ENCODE measurements at regions not wholly inside any gene's neighbourhood (a gene's known extent, or its start where the extent isn't known, plus 50 kb on each side); places are given as distances from the start of the nearest gene placed in this dataset.

GRCh38 chr4:123476089-123476488, 79.5 kb downstream of the SPRY1 start:
- H3K4me3 ChIP-seq (ENCODE audit: low read depth, low read length): no peak overlapping the region
- H3K27me3 ChIP-seq (ENCODE audit: insufficient read depth, low read length): no peaks in the 10 kb centered on the region
- no peaks in the 10 kb centered on the region for H3K4me1 ChIP-seq (ENCODE audit: control insufficient read depth, insufficient read depth, low read length, unreplicated experiment)
- no peaks in the 10 kb centered on the region for H3K36me3 ChIP-seq (ENCODE audit: insufficient read depth, low read length)
- H2AFZ ChIP-seq (ENCODE audit: low read length, unreplicated experiment): no peak overlapping the region
- no peaks in the 10 kb centered on the region for H3K79me2 ChIP-seq (ENCODE audit: control insufficient read depth, insufficient read depth, low read length, unreplicated experiment)
- no peak overlapping the region for H3K27ac ChIP-seq (ENCODE audit: low read depth, low read length)

- H3K27ac ChIP-seq (ENCODE audit: low read depth, low read length): no peak overlapping the region
- no peak overlapping the region for H3K4me3 ChIP-seq (ENCODE audit: low read depth, low read length)
- H3K27me3 ChIP-seq (ENCODE audit: insufficient read depth, low read length): no peaks in the 10 kb centered on the region
- H3K79me2 ChIP-seq (ENCODE audit: control insufficient read depth, insufficient read depth, low read length, unreplicated experiment): no peaks in the 10 kb centered on the region
- no peak overlapping the region for H2AFZ ChIP-seq (ENCODE audit: low read length, unreplicated experiment)
- no peaks in the 10 kb centered on the region for H3K4me1 ChIP-seq (ENCODE audit: control insufficient read depth, insufficient read depth, low read length, unreplicated experiment)
- no peaks in the 10 kb centered on the region for H3K36me3 ChIP-seq (ENCODE audit: insufficient read depth, low read length)
Observed at GRCh38 chr4:123477711-123478209, 81.2 kb downstream of the SPRY1 start.

- Histone ChIP-seq H3K36me3 (ENCODE audit: insufficient read depth, low read length) (no peaks in the 10 kb centered on the region), H3K4me1 (ENCODE audit: control insufficient read depth, insufficient read depth, low read length, unreplicated experiment) (no peaks in the 10 kb centered on the region), H2AFZ (ENCODE audit: low read length, unreplicated experiment) (no peak overlapping the region), H3K27me3 (ENCODE audit: insufficient read depth, low read length) (no peaks in the 10 kb centered on the region), H3K79me2 (ENCODE audit: control insufficient read depth, insufficient read depth, low read length, unreplicated experiment) (no peaks in the 10 kb centered on the region), H3K27ac (ENCODE audit: low read depth, low read length) (no peak overlapping the region), H3K4me3 (ENCODE audit: low read depth, low read length) (no peak overlapping the region)
Observed at GRCh38 chr4:123478859-123479345, 82.3 kb downstream of the SPRY1 start.

- H3K4me1 ChIP-seq (ENCODE audit: control insufficient read depth, insufficient read depth, low read length, unreplicated experiment): no peaks in the 10 kb centered on the region
- H3K27me3 ChIP-seq (ENCODE audit: insufficient read depth, low read length): no peaks in the 10 kb centered on the region
- H3K36me3 ChIP-seq (ENCODE audit: insufficient read depth, low read length): no peaks in the 10 kb centered on the region
- no peak overlapping the region for H2AFZ ChIP-seq (ENCODE audit: low read length, unreplicated experiment)
- no peak overlapping the region for H3K4me3 ChIP-seq (ENCODE audit: low read depth, low read length)
- H3K79me2 ChIP-seq (ENCODE audit: control insufficient read depth, insufficient read depth, low read length, unreplicated experiment): no peaks in the 10 kb centered on the region
- no peak overlapping the region for H3K27ac ChIP-seq (ENCODE audit: low read depth, low read length)
Observed at GRCh38 chr4:123479944-123480343, 83.3 kb downstream of the SPRY1 start.

GRCh38 chr4:123480706-123481418, 84.3 kb downstream of the SPRY1 start:
- Histone ChIP-seq H3K4me3 (ENCODE audit: low read depth, low read length) (no peak overlapping the region), H3K27me3 (ENCODE audit: insufficient read depth, low read length) (no peaks in the 10 kb centered on the region), H2AFZ (ENCODE audit: low read length, unreplicated experiment) (no peak overlapping the region), H3K36me3 (ENCODE audit: insufficient read depth, low read length) (no peaks in the 10 kb centered on the region), H3K27ac (ENCODE audit: low read depth, low read length) (no peak overlapping the region), H3K4me1 (ENCODE audit: control insufficient read depth, insufficient read depth, low read length, unreplicated experiment) (no peaks in the 10 kb centered on the region), H3K79me2 (ENCODE audit: control insufficient read depth, insufficient read depth, low read length, unreplicated experiment) (no peaks in the 10 kb centered on the region)

- Histone ChIP-seq H3K4me3 (ENCODE audit: low read depth, low read length) (no peak overlapping the region), H2AFZ (ENCODE audit: low read length, unreplicated experiment) (no peak overlapping the region), H3K36me3 (ENCODE audit: insufficient read depth, low read length) (no peaks in the 10 kb centered on the region), H3K79me2 (ENCODE audit: control insufficient read depth, insufficient read depth, low read length, unreplicated experiment) (no peaks in the 10 kb centered on the region), H3K4me1 (ENCODE audit: control insufficient read depth, insufficient read depth, low read length, unreplicated experiment) (no peaks in the 10 kb centered on the region), H3K27ac (ENCODE audit: low read depth, low read length) (no peak overlapping the region), H3K27me3 (ENCODE audit: insufficient read depth, low read length) (no peaks in the 10 kb centered on the region)
Observed at GRCh38 chr4:123481717-123482116, 85.1 kb downstream of the SPRY1 start.

- Histone ChIP-seq H3K4me1 (ENCODE audit: control insufficient read depth, insufficient read depth, low read length, unreplicated experiment) (peaks cover 4% of the 10 kb centered on the region), H3K4me3 (ENCODE audit: low read depth, low read length) (no peak overlapping the region), H2AFZ (ENCODE audit: low read length, unreplicated experiment) (no peak overlapping the region), H3K36me3 (ENCODE audit: insufficient read depth, low read length) (no peaks in the 10 kb centered on the region), H3K27me3 (ENCODE audit: insufficient read depth, low read length) (no peaks in the 10 kb centered on the region), H3K79me2 (ENCODE audit: control insufficient read depth, insufficient read depth, low read length, unreplicated experiment) (no peaks in the 10 kb centered on the region), H3K27ac (ENCODE audit: low read depth, low read length) (no peak overlapping the region)
Observed at GRCh38 chr4:123484291-123484926, 87.8 kb downstream of the SPRY1 start.

- Histone ChIP-seq H3K27me3 (ENCODE audit: insufficient read depth, low read length) (no peaks in the 10 kb centered on the region), H3K4me3 (ENCODE audit: low read depth, low read length) (no peak overlapping the region), H3K27ac (ENCODE audit: low read depth, low read length) (no peak overlapping the region), H3K4me1 (ENCODE audit: control insufficient read depth, insufficient read depth, low read length, unreplicated experiment) (peaks cover 5% of the 10 kb centered on the region), H3K79me2 (ENCODE audit: control insufficient read depth, insufficient read depth, low read length, unreplicated experiment) (no peaks in the 10 kb centered on the region), H3K36me3 (ENCODE audit: insufficient read depth, low read length) (no peaks in the 10 kb centered on the region), H2AFZ (ENCODE audit: low read length, unreplicated experiment) (no peak overlapping the region)
Observed at GRCh38 chr4:123485601-123486000, 89.0 kb downstream of the SPRY1 start.

- Histone ChIP-seq H3K36me3 (ENCODE audit: insufficient read depth, low read length) (no peaks in the 10 kb centered on the region), H3K27ac (ENCODE audit: low read depth, low read length) (no peak overlapping the region), H3K27me3 (ENCODE audit: insufficient read depth, low read length) (no peaks in the 10 kb centered on the region), H3K4me1 (ENCODE audit: control insufficient read depth, insufficient read depth, low read length, unreplicated experiment) (peaks cover 5% of the 10 kb centered on the region), H2AFZ (ENCODE audit: low read length, unreplicated experiment) (no peak overlapping the region), H3K4me3 (ENCODE audit: low read depth, low read length) (no peak overlapping the region), H3K79me2 (ENCODE audit: control insufficient read depth, insufficient read depth, low read length, unreplicated experiment) (no peaks in the 10 kb centered on the region)
Observed at GRCh38 chr4:123488916-123489315, 92.3 kb downstream of the SPRY1 start.

- no peaks in the 10 kb centered on the region for H3K36me3 ChIP-seq (ENCODE audit: insufficient read depth, low read length)
- no peak overlapping the region for H2AFZ ChIP-seq (ENCODE audit: low read length, unreplicated experiment)
- H3K27me3 ChIP-seq (ENCODE audit: insufficient read depth, low read length): no peaks in the 10 kb centered on the region
- no peak overlapping the region for H3K4me3 ChIP-seq (ENCODE audit: low read depth, low read length)
- H3K79me2 ChIP-seq (ENCODE audit: control insufficient read depth, insufficient read depth, low read length, unreplicated experiment): no peaks in the 10 kb centered on the region
- H3K27ac ChIP-seq (ENCODE audit: low read depth, low read length): no peak overlapping the region
- H3K4me1 ChIP-seq (ENCODE audit: control insufficient read depth, insufficient read depth, low read length, unreplicated experiment): no peaks in the 10 kb centered on the region
Observed at GRCh38 chr4:123495530-123495929, 98.9 kb downstream of the SPRY1 start.

GRCh38 chr4:123496421-123496820, 99.8 kb downstream of the SPRY1 start:
- Histone ChIP-seq H3K27me3 (ENCODE audit: insufficient read depth, low read length) (no peaks in the 10 kb centered on the region), H2AFZ (ENCODE audit: low read length, unreplicated experiment) (no peak overlapping the region), H3K4me3 (ENCODE audit: low read depth, low read length) (no peak overlapping the region), H3K27ac (ENCODE audit: low read depth, low read length) (no peak overlapping the region), H3K4me1 (ENCODE audit: control insufficient read depth, insufficient read depth, low read length, unreplicated experiment) (no peaks in the 10 kb centered on the region), H3K36me3 (ENCODE audit: insufficient read depth, low read length) (no peaks in the 10 kb centered on the region), H3K79me2 (ENCODE audit: control insufficient read depth, insufficient read depth, low read length, unreplicated experiment) (no peaks in the 10 kb centered on the region)
